NCI-H2171 treated with DMSO at 0.1 percent for 48 hours (cell line): ENCODE measurements at regions not wholly inside any gene's neighbourhood (a gene's known extent, or its start where the extent isn't known, plus 50 kb on each side); places are given as distances from the start of the nearest gene placed in this dataset.
"Not testable (repeated sequence)": the region's sequence is repeated elsewhere in the genome, so short reads cannot be mapped to it uniquely, and the experiment has no call there.

Source experiments
- DNase-seq: peaks from one replicate; lab custom pipeline; 2025; lab: John Stamatoyannopoulos, UW

DNA sequence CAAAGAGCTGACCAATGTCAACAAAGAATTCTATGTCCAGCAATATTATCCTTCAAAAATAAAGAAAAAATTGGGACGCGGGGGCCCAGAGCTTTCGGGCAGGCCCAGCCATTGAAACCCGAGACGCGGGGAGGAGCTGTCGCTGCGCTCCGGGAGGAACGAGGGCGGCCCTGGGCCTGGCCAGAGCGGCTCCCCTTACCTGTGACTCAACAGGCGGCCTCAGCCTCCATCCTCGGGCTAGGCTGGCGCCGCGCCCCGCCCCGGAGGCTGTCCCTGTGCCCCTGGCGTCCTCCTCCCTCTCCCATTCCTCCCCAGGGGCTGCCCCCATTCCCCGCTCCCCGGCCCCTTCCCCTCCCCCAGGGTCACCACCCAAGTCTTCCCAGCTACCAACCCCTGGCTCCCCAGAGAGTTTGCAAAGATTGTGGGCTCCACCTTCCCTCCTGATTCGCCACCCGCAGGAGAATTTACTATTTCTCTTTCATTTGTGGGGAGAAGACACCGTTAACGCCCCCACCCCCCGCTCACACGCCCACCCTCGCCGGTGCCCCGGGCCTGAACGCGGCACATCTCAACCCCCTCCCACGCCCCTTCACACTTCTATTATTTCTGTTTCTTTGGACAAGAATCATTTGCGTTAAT, 127.9 kb downstream of the ARRDC4 start:
- not testable (repeated sequence) for DNase-seq

DNA sequence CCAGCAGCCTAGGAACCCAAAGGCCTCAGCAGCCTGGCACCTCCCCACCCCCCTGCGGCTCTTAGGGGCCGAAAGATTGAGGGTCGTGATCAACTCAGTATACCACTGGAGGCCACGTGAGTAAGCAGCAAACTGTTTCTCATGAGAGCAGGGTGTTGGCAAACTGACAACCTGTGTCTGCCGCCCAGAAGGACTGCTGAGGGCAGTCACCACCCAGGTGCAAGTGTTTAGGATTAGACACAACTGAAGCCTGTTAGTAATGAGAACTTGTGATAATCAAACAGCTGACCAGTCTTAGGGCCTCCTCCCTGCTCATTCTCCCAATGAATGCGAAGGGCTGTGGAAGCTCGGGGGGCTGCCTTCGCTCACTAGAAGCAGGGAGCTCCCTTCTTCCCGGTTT, 128.8 kb downstream of the ARRDC4 start:
- DNase-seq, result not testable (repeated sequence)

- not testable (repeated sequence) for DNase-seq
Measured at GRCh38 chr15:98097986-98098385, 137.5 kb downstream of the ARRDC4 start.

DNA sequence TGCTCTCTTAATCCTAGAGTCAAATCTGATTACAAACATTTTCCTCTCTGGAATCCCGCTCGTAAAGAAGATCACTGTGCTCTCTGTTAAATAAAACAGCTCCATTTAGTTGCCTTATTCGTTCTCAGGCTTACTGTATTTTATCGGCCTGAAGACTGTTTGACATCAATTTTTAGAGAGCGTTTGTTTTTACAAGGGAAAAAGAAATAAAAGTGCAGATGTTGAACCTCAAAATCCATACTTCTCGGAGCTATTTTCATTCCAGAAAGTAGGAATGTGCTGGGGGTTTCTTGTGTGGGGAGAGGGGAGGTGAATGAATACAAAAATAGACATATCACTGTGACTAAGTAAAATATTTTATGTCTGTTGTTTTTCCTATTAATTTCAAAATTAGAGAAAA, 140.1 kb downstream of the ARRDC4 start:
- DNase-seq, result not testable (repeated sequence)

DNA sequence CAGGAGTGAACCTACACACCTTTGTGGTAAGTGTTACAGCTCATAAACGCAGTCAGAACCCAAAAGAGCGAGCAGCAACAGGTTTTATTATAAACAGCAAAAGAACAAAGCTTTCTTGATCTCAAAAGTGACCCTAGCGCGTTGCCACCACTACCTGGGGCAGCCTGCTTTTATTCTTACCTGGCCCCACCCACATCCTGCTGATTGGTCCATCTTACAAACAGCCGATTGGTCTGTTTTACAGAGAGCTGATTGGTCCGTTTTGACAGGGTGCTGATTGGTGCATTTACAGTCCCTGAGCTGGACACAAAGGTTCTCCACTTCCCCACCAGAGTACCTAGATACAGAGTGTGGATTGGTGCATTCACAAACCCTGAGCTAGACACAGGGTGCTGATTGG, 143.1 kb downstream of the ARRDC4 start:
- no peak for DNase-seq

- not testable (repeated sequence) for DNase-seq
Measured at GRCh38 chr15:98104386-98105151, 144.1 kb downstream of the ARRDC4 start.

DNA sequence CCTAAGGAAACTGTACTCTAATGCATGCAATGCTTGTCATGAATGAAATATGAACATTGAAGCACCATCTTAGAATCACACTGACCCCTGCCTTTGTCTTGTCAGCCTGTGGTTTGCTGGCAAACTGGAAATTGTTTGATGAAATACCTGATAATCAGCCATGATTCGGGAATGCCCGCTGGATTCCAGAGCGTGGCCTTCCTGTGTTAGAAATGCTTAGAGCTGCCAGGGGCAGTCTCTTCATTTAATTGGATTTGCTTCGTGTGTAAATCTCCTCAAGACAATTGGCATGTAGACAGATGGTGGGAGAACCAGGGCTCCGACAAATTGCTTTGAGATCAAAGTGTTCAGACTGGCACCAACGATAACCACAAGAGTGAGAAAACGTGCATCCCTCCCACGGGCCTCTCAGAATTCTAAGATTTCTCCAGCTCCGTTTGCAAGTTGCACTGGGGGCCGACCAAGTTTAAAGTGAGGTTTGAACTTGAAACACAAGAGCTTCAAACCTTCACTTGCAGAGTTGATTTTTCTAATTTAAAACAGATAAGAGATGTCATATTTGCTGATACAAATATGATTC, 146.2 kb downstream of the ARRDC4 start:
- not testable (repeated sequence) for DNase-seq

GRCh38 chr15:98111806-98112205, 151.3 kb downstream of the ARRDC4 start:
- DNase-seq, result no peak

DNA sequence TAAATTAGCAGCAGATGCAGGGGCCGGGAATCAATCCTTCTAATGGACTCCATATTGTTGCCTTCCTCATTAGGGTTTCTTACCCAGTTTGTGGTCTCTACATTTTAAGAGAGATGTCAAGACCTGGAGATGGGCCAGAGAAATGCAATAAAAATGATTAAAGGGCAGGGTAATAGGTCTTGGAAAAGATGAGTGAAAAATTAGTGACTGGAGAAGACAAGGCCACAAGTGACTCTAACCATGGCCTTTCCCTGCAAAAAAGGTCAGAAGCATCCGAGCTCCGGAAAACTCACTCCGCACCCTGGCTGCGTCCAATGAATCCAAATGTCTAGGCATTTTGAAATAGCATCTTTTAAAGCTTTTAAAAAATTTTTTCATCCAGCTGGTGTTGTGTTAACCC, 152.8 kb downstream of the ARRDC4 start:
- no peak for DNase-seq

- no peak for DNase-seq
Measured at GRCh38 chr15:98120561-98120960, 160.1 kb downstream of the ARRDC4 start.

GRCh38 chr15:98121536-98121935, 161.0 kb downstream of the ARRDC4 start:
- DNase-seq, result no peak

GRCh38 chr15:98121957-98122356, 161.5 kb downstream of the ARRDC4 start:
- no peak for DNase-seq

GRCh38 chr15:98123297-98123696, 162.8 kb downstream of the ARRDC4 start:
- no peak for DNase-seq

- DNase-seq, result no peak
Measured at GRCh38 chr15:98123834-98124233, 163.3 kb downstream of the ARRDC4 start.

GRCh38 chr15:98124581-98124980, 164.1 kb downstream of the ARRDC4 start:
- DNase-seq, result no peak

- no peak for DNase-seq
Measured at GRCh38 chr15:98126326-98127085, 166.0 kb downstream of the ARRDC4 start.

GRCh38 chr15:98127586-98127985, 167.1 kb downstream of the ARRDC4 start:
- no peak for DNase-seq

DNA sequence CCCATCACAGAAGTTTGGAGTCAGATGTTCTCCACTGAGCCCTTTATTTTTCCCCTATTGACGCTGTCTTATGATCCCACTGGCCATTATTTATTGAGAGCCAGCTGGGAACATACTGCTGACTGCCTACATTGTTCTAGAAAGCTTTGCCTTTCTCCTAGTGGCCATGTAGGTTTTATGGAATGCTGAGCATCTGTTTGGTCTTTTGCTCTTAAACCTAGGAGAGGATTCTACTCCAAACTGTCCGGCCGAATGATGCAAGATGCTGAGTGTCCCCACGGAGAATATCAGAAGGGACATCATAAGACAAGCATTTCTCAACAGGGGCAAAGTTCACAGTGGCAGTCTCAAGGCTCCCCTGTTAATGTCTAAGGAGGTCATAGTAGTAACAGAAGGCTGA, 171.4 kb downstream of the ARRDC4 start:
- no peak for DNase-seq

DNA sequence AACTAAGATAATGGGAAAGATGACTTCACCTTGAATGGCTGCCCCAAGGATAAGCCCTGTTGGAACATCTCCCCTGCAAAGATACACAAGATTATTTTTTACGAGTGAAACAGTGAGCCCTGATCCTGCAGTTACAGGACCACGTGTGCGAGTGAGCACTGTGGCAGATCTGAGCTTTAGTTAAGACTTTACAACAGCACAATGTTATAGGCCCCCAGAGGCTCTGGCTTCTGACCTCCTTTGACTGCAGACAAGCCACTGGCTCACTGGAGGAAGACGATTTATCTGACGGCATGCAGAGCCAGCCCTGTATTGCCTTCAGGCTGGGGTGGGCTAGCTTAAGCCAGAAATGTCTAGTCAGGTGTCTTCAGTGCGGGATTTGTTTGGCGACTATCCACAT, 174.4 kb downstream of the ARRDC4 start:
- no peak for DNase-seq

DNA sequence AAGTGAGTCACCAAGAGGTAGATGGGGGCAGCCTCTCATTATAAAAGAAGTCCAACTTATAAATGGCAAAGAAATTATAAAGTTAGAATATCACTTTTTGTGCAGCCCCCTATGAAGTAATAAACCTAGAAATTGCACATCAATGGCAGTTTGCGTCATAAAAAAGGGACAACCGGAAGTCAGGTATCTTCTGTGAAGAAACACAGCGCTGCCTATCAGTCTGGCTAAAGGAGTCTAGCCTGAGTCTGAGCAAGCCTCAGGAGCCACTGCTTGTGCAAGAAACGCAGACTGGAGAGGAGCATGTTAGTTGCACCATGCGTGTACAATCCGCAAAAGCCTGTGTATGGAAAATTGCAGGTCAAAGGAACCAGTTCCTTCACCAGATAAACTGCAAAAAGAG, 178.4 kb downstream of the ARRDC4 start:
- DNase-seq, result no peak

DNA sequence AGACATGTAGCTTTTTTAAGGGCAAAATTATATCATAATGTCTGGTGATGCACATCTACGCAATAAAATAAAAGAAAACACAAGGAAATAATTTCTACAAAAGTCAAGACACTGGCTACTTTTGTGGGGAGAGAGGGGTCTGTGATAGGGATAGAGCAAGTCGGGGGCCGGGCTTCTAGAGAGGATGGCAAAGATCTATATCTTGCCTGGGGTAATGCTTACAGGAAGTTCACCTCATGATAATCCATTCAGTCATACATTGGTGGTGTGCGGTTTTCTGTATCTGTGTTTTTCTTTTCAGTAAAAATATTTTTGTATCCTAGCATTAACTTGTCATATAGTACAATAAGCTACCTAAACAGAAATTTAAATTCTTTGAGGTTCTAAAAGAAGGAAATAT, 178.8 kb downstream of the ARRDC4 start:
- DNase-seq, result no peak

GRCh38 chr15:98142572-98142971, 182.1 kb downstream of the ARRDC4 start:
- no peak for DNase-seq

- no peak for DNase-seq
Measured at GRCh38 chr15:98143116-98143515, 182.6 kb downstream of the ARRDC4 start.
